ENCODE measurements at regions not wholly inside any gene's neighbourhood (a gene's known extent, or its start where the extent isn't known, plus 50 kb on each side); places are given as distances from the start of the nearest gene placed in this dataset.

DNA sequence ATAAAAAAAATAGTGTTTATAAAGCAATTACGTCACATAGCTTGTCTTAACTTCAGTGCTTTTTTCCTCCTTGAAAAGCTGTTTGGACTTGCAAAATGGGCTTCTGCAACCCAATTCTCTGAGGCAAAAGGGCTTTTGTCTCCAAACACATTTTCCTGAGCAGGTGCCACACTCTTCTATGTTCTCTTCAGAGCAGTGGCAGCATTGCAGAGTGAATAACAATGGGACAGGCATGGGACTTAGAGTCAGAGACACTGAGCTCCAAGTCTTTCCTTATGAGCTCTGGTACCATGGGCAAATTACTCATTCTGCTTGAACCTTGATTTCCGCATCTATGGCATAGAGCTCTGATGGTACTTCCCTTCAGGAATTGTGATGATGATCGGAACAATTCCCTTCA lies 149.0 kb downstream of the ARL6IP6 start:
- FAIRE-seq = no peak
- no peak for TF ChIP-seq POLR2A (IDR thresholded peaks at IDR 0.05; ENCODE audit: low read depth, low read length)
- no peak for DNase-seq (ENCODE audit: insufficient read length, low spot score)

DNA sequence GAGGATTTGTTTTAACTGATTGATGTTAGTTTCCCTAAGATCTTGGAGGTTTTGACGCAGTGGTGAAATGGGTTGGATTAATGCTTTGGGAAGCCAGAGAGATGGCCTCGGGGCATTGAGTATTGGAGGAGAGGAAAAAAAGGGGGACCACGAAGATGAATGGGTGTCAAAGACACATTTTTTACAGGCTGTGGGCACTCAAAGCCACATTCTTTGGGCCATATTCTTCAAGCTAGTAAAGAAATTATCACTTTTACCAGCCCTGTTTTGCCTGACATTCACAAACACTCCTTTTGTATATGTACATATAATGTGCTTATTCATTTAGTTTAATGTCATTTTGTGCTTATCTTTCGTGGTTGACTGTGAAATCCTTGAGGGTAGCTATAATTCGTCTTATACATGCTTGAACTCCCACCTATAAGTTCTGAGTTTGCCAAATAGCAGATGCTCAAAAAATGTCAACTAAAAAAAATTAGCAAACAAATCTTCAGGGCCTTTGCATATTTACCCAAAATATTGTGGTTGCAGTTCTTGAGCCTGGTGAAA lies 146.3 kb downstream of the ARL6IP6 start:
- TF ChIP-seq POLR2A (IDR thresholded peaks at IDR 0.05; ENCODE audit: low read depth, low read length) = no peak
- no peak for DNase-seq (ENCODE audit: insufficient read length, low spot score)
- FAIRE-seq = no peak

DNA sequence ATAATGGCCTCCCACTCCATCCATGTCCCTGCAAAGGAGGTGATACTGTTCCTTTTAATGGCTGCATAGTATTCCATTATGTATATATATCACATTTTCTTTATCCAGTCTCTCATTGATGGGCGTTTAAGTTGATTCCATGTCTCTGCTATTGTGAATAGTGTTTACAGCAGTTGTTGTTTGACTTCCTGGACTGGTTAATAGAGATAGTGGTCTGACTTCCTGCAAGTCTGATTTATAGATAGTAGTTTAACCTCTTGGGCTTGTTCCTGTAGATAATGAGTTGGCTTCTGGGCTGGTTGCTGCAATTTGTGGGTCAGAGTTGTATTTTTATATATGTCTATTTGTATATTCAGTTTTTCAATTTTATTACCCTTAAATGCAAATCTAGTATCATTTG lies 145.4 kb downstream of the ARL6IP6 start:
- no peak for DNase-seq (ENCODE audit: insufficient read length, low spot score)
- no peak for TF ChIP-seq POLR2A (IDR thresholded peaks at IDR 0.05; ENCODE audit: low read depth, low read length)
- FAIRE-seq = no peak

- TF ChIP-seq POLR2A (IDR thresholded peaks at IDR 0.05; ENCODE audit: low read depth, low read length) = no peak
- peak; percentile 87 for FAIRE-seq
- DNase-seq (ENCODE audit: insufficient read length, low spot score) = peak; percentile 15
Observed at GRCh38 chr2:152861349-152861942, 143.0 kb downstream of the ARL6IP6 start.

- TF ChIP-seq POLR2A (IDR thresholded peaks at IDR 0.05; ENCODE audit: low read depth, low read length) = no peak
- no peak for FAIRE-seq
Observed at GRCh38 chr2:152858594-152859265, 140.3 kb downstream of the ARL6IP6 start.

GRCh38 chr2:152846697-152847470 lies 128.5 kb downstream of the ARL6IP6 start:
- TF ChIP-seq POLR2A (IDR thresholded peaks at IDR 0.05; ENCODE audit: low read depth, low read length) = no peak
- FAIRE-seq (no peak), DNase-seq (ENCODE audit: insufficient read length, low spot score) (no peak)

More at GRCh38 chr2:152858594-152859265, 140.3 kb downstream of the ARL6IP6 start:
- DNase-seq (ENCODE audit: insufficient read length, low spot score) = no peak

- no peak for TF ChIP-seq POLR2A (IDR thresholded peaks at IDR 0.05; ENCODE audit: low read depth, low read length)
- no peak for FAIRE-seq
- no peak for DNase-seq (ENCODE audit: insufficient read length, low spot score)
Observed at GRCh38 chr2:152835674-152836073, 117.3 kb downstream of the ARL6IP6 start.

GRCh38 chr2:152827944-152828343 lies 109.5 kb downstream of the ARL6IP6 start:
- no peak for TF ChIP-seq POLR2A (IDR thresholded peaks at IDR 0.05; ENCODE audit: low read depth, low read length)
- FAIRE-seq = no peak
- no peak for DNase-seq (ENCODE audit: insufficient read length, low spot score)

- no peak for TF ChIP-seq POLR2A (IDR thresholded peaks at IDR 0.05; ENCODE audit: low read depth, low read length)
- DNase-seq (ENCODE audit: insufficient read length, low spot score) = no peak
- no peak for FAIRE-seq
Observed at GRCh38 chr2:152826581-152827279, 108.3 kb downstream of the ARL6IP6 start.

DNA sequence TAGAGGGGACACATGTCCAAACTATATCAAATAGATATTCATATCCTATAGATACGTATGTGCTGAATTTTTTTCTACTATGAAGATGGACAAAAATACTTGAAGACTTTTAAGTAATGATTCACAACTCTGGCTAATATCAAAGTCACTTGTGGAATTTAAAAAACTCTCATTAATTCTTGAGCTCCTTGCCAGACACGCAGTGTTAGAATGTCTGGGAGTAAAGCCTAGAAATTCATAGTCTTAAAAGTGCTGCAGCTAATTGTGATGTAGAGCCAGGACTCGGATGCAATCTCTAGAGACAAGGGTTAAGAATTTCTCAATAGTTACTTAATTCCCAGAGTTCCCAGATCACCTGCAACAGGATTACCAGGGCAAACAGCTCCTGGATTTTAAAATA lies 107.4 kb downstream of the ARL6IP6 start:
- no peak for FAIRE-seq
- no peak for TF ChIP-seq POLR2A (IDR thresholded peaks at IDR 0.05; ENCODE audit: low read depth, low read length)
- DNase-seq (ENCODE audit: insufficient read length, low spot score) = no peak

GRCh38 chr2:152823905-152824304 lies 105.5 kb downstream of the ARL6IP6 start:
- DNase-seq (ENCODE audit: insufficient read length, low spot score) (no peak), FAIRE-seq (no peak)
- TF ChIP-seq POLR2A (IDR thresholded peaks at IDR 0.05; ENCODE audit: low read depth, low read length) = no peak

- DNase-seq (ENCODE audit: insufficient read length, low spot score) (no peak), FAIRE-seq (no peak)
- TF ChIP-seq POLR2A (IDR thresholded peaks at IDR 0.05; ENCODE audit: low read depth, low read length) = no peak
Observed at GRCh38 chr2:152822676-152823075, 104.3 kb downstream of the ARL6IP6 start.

DNA sequence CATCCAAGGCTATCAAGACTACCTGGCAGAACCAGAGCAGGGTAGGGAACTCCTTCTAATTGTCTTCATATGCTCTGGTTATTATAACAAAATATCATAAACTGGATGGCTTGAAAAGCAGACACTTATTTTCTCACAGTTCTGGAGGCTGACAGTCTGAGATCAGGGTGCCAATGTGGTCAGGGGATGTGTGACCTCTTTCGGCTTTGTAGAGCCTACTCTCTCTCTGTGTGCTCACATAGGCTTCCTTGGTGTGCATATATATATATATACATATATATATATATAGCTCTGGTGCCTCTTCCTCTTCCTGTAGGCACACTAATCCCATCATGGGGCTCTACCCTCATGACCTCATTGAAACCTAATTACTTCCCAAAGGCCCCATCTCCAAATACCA lies 101.6 kb downstream of the ARL6IP6 start:
- no peak for DNase-seq (ENCODE audit: insufficient read length, low spot score)
- TF ChIP-seq POLR2A (IDR thresholded peaks at IDR 0.05; ENCODE audit: low read depth, low read length) = no peak
- FAIRE-seq = no peak
